ENCODE measurements at regions not wholly inside any gene's neighbourhood (a gene's known extent, or its start where the extent isn't known, plus 50 kb on each side); places are given as distances from the start of the nearest gene placed in this dataset.

- no peak for TF ChIP-seq ZHX2 (IDR thresholded peaks at IDR 0.05; ENCODE audit: low read depth)
- no peak for TF ChIP-seq ZHX2 (CRISPR knock-in tag; IDR thresholded peaks at IDR 0.05; ENCODE audit: borderline replicate concordance)
- no peak for TF ChIP-seq TBP (CRISPR knock-in tag; IDR thresholded peaks at IDR 0.05)
- TF ChIP-seq SOX6 (IDR thresholded peaks at IDR 0.05): no peak
- TF ChIP-seq SOX6 (CRISPR knock-in tag; IDR thresholded peaks at IDR 0.05): peak; percentile 94
- TF ChIP-seq KMT2B (CRISPR knock-in tag; IDR thresholded peaks at IDR 0.05): peak; percentile 29; the same call in 1 of the 2 replicates
- peak; percentile 35; the same call in 1 of the 2 replicates for TF ChIP-seq PPARG (CRISPR knock-in tag; conservative IDR thresholded peaks at IDR 0.05)
- TF ChIP-seq ZNF570 (CRISPR knock-in tag; IDR thresholded peaks at IDR 0.05; ENCODE audit: borderline replicate concordance): no peak
- TF ChIP-seq ZNF547 (CRISPR knock-in tag; IDR thresholded peaks at IDR 0.05): no peak
- TF ChIP-seq, protein P1, sequence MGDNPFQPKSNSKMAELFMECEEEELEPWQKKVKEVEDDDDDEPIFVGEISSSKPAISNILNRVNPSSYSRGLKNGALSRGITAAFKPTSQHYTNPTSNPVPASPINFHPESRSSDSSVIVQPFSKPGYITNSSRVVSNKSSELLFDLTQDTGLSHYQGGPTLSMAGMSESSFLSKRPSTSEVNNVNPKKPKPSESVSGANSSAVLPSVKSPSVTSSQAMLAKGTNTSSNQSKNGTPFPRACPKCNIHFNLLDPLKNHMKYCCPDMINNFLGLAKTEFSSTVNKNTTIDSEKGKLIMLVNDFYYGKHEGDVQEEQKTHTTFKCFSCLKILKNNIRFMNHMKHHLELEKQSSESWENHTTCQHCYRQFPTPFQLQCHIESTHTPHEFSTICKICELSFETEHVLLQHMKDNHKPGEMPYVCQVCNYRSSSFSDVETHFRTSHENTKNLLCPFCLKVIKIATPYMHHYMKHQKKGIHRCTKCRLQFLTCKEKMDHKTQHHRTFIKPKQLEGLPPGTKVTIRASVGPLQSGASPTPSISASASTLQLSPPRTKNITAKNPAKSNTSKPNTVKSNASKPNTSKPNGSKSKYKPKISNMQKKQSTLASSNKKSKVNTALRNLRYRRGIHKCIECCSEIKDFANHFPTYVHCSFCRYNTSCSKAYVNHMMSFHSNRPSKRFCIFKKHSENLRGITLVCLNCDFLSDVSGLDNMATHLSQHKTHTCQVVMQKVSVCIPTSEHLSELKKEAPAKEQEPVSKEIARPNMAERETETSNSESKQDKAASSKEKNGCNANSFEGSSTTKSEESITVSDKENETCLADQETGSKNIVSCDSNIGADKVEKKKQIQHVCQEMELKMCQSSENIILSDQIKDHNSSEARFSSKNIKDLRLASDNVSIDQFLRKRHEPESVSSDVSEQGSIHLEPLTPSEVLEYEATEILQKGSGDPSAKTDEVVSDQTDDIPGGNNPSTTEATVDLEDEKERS (CRISPR knock-in tag; IDR thresholded peaks at IDR 0.05): no peak
- TF ChIP-seq GATAD2A (CRISPR knock-in tag; IDR thresholded peaks at IDR 0.05): peak; percentile 76
- TF ChIP-seq ZNF124 (CRISPR knock-in tag; IDR thresholded peaks at IDR 0.05): peak; percentile 28; the same call in 1 of the 2 replicates
- no peak for TF ChIP-seq ZNF674 (CRISPR knock-in tag; IDR thresholded peaks at IDR 0.05; ENCODE audit: low read depth)
- TF ChIP-seq ZBTB49 (CRISPR knock-in tag; IDR thresholded peaks at IDR 0.05; ENCODE audit: borderline replicate concordance): no peak
- TF ChIP-seq NR2F6 (IDR thresholded peaks at IDR 0.05): 0 out of 2 replicates have a peak, but pooled peaks have one; percentile 26
- TF ChIP-seq NR2F6 (CRISPR knock-in tag; IDR thresholded peaks at IDR 0.05): 0 out of 2 replicates have a peak, but pooled peaks have one; percentile 17
- TF ChIP-seq ASH2L (IDR thresholded peaks at IDR 0.05; ENCODE audit: insufficient read length, low read depth, low read length): peak; percentile 73
- 0 out of 2 replicates have a peak, but pooled peaks have one; percentile 52 for TF ChIP-seq NCOA1 (CRISPR knock-in tag; IDR thresholded peaks at IDR 0.05)
- TF ChIP-seq, protein P2, sequence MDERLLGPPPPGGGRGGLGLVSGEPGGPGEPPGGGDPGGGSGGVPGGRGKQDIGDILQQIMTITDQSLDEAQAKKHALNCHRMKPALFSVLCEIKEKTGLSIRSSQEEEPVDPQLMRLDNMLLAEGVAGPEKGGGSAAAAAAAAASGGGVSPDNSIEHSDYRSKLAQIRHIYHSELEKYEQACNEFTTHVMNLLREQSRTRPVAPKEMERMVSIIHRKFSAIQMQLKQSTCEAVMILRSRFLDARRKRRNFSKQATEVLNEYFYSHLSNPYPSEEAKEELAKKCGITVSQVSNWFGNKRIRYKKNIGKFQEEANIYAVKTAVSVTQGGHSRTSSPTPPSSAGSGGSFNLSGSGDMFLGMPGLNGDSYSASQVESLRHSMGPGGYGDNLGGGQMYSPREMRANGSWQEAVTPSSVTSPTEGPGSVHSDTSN (CRISPR knock-in tag; IDR thresholded peaks at IDR 0.05): no peak
Observed at GRCh38 chr18:23356915-23357601, 96.0 kb upstream of the RIOK3 start (continued).
